GM23338 (cell line): ENCODE measurements at regions not wholly inside any gene's neighbourhood (a gene's known extent, or its start where the extent isn't known, plus 50 kb on each side); places are given as distances from the start of the nearest gene placed in this dataset.

ENCODE experiments used
- ATAC-seq: fragments of 200-7000 bp; cut with Tn5 transposase; 3 replicates; pipeline ENCODE4 v1.9.1; 2020
- DNase-seq: peaks from one replicate; pipeline ENCODE4 v3.0.0-alpha.2; 2015; ENCODE audit warnings: low spot score
- H2AFZ ChIP-seq: fragments of 200-600 bp; sonication (generic); 2 replicates; pipeline ENCODE4 v1.8.0; 2016; ENCODE audit warnings: antibody characterized with exemption, mild to moderate bottlenecking, moderate library complexity
- H3F3A ChIP-seq: fragments of 200-600 bp; sonication (generic); replicated peaks from 2 replicates; pipeline ENCODE4 v1.8.0; 2017; ENCODE audit warnings: antibody characterized with exemption, mixed run types, low read depth
- H3K27ac ChIP-seq: fragments of 200-600 bp; sonication (generic); 2 replicates; pipeline ENCODE4 v1.6.1; 2016; ENCODE audit warnings: low read depth
- H3K27me3 ChIP-seq: fragments of 200-600 bp; sonication (generic); 2 replicates; pipeline ENCODE4 v1.8.0; 2016; ENCODE audit warnings: mild to moderate bottlenecking, mixed run types, moderate library complexity; ENCODE audit not compliant: insufficient read depth
- H3K36me3 ChIP-seq: fragments of 200-600 bp; sonication (generic); 2 replicates; pipeline ENCODE4 v1.8.0; 2016; ENCODE audit warnings: mild to moderate bottlenecking; ENCODE audit not compliant: insufficient read depth
- H3K4me1 ChIP-seq: fragments of 200-600 bp; sonication (generic); 2 replicates; pipeline ENCODE4 v1.8.0; 2016; ENCODE audit warnings: mild to moderate bottlenecking, moderate library complexity; ENCODE audit not compliant: insufficient read depth
- H3K4me2 ChIP-seq: fragments of 200-600 bp; sonication (generic); 2 replicates; pipeline ENCODE4 v1.7.1; 2017; ENCODE audit warnings: mixed run types
- H3K4me3 ChIP-seq: fragments of 200-600 bp; sonication (generic); 2 replicates; pipeline ENCODE4 v1.6.1; 2016; ENCODE audit warnings: mixed run types
- H3K79me2 ChIP-seq: fragments of 200-600 bp; sonication (generic); replicated peaks from 2 replicates; pipeline ENCODE4 v1.8.0; 2017; ENCODE audit warnings: mild to moderate bottlenecking; ENCODE audit not compliant: insufficient read depth
- H3K9me2 ChIP-seq: fragments of 200-600 bp; sonication (generic); 2 replicates; pipeline ENCODE4 v1.8.0; 2017; ENCODE audit not compliant: insufficient read depth
- H4K20me1 ChIP-seq: fragments of 200-600 bp; sonication (generic); replicated peaks from 2 replicates; pipeline ENCODE4 v1.8.0; 2017; ENCODE audit warnings: mild to moderate bottlenecking; ENCODE audit not compliant: insufficient read depth
- H3K27ac Mint-ChIP-seq: 2 replicates; pipeline ENCODE4 v1.8.0; 2020; ENCODE audit warnings: inconsistent platforms, mild to moderate bottlenecking, moderate library complexity, mixed read lengths
- H3K27me3 Mint-ChIP-seq: 3 replicates; pipeline ENCODE4 v1.8.0; 2022; ENCODE audit warnings: low read depth, mild to moderate bottlenecking, moderate library complexity, mixed read lengths, inconsistent platforms; ENCODE audit not compliant: insufficient read depth, poor library complexity
- H3K36me3 Mint-ChIP-seq: 3 replicates; pipeline ENCODE4 v1.8.0; 2021; ENCODE audit warnings: low read depth, mild to moderate bottlenecking, inconsistent platforms, moderate library complexity, mixed read lengths
- H3K4me1 Mint-ChIP-seq: 3 replicates; pipeline ENCODE4 v1.8.0; 2020; ENCODE audit warnings: mild to moderate bottlenecking, inconsistent platforms, mixed read lengths
- H3K4me3 Mint-ChIP-seq: 3 replicates; pipeline ENCODE4 v1.8.0; 2021; ENCODE audit warnings: moderate library complexity, mild to moderate bottlenecking, inconsistent platforms, mixed read lengths
- H3K9me3 Mint-ChIP-seq: 3 replicates; pipeline ENCODE4 v1.8.0; 2020; ENCODE audit warnings: moderate library complexity, mild to moderate bottlenecking, inconsistent platforms, mixed read lengths
- CREB1 ChIP-seq: fragments of 250-450 bp; sonication (Bioruptor Pico); IDR thresholded peaks from 2 replicates; pipeline ENCODE4 v1.5.0; 2020; ENCODE audit warnings: low read depth, mild to moderate bottlenecking, moderate library complexity
- CTCF ChIP-seq, 2 experiments: fragments of 200-600 bp in 1 of 2; sonication (generic) in 1 of 2; conservative IDR thresholded peaks; 2 replicates each; pipeline versions ENCODE4 v1.5.1 to v1.6.1; 2016 to 2017; ENCODE audit warnings: antibody characterized with exemption in 2 of 2, low read depth in 2 of 2, mild to moderate bottlenecking in 2 of 2, moderate library complexity in 1 of 2
- ETS1 ChIP-seq: IDR thresholded peaks from 2 replicates; pipeline ENCODE4 v1.6.1; 2016; ENCODE audit warnings: antibody characterized with exemption
- EZH2phosphoT487 ChIP-seq: fragments of 200-600 bp; sonication (generic); IDR thresholded peaks from one replicate; pipeline ENCODE4 v1.8.1; 2018; ENCODE audit warnings: antibody characterized with exemption; ENCODE audit not compliant: unreplicated experiment
- JUNB ChIP-seq: IDR thresholded peaks from one replicate; pipeline ENCODE4 v1.6.1; 2016; ENCODE audit warnings: antibody characterized with exemption; ENCODE audit not compliant: unreplicated experiment
- POLR2AphosphoS5 ChIP-seq: IDR thresholded peaks from 2 replicates; pipeline ENCODE4 v1.6.1; 2016; ENCODE audit warnings: antibody characterized with exemption, low read depth
- REST ChIP-seq: IDR thresholded peaks from one replicate; pipeline ENCODE4 v1.6.1; 2018; ENCODE audit warnings: antibody characterized with exemption; ENCODE audit not compliant: unreplicated experiment
- STAT1 ChIP-seq: IDR thresholded peaks from one replicate; pipeline ENCODE4 v1.6.1; 2016; ENCODE audit warnings: antibody characterized with exemption; ENCODE audit not compliant: unreplicated experiment
- ZNF114 ChIP-seq: fragments of 250-450 bp; sonication (Bioruptor Pico); IDR thresholded peaks from 2 replicates; pipeline ENCODE4 v1.5.0; 2020; ENCODE audit warnings: mild to moderate bottlenecking, moderate library complexity
- ZNF331 ChIP-seq: fragments of 250-450 bp; sonication (Bioruptor Pico); IDR thresholded peaks from 2 replicates; pipeline ENCODE4 v1.5.0; 2020; ENCODE audit warnings: low read depth, mild to moderate bottlenecking, moderate library complexity
- ZNF462 ChIP-seq: fragments of 250-450 bp; sonication (Bioruptor Pico); IDR thresholded peaks from 2 replicates; pipeline ENCODE4 v1.5.0; 2020; ENCODE audit warnings: mild to moderate bottlenecking, moderate library complexity

- peak; percentile 18; the same call in 2 of the 3 replicates for ATAC-seq
- H3K27ac ChIP-seq = no peak overlapping the region
- peaks cover 16% of the 10 kb centered on the region for H3K4me1 ChIP-seq
- no peak overlapping the region for H3K4me3 ChIP-seq
- H4K20me1 ChIP-seq = no peaks in the 10 kb centered on the region
- Mint-ChIP-seq H3K36me3 (0 out of 3 replicates have a peak, but pooled peaks cover 4% of the 10 kb centered on the region), H3K9me3 (no peaks in the 10 kb centered on the region), H3K27ac (no peak overlapping the region), H3K27me3 (no peaks in the 10 kb centered on the region), H3K4me3 (no peak overlapping the region), H3K4me1 (peaks cover 31% of the 10 kb centered on the region)
- H3F3A ChIP-seq = no peaks in the 10 kb centered on the region
- no peaks in the 10 kb centered on the region for H3K79me2 ChIP-seq
- no peaks in the 10 kb centered on the region for H3K36me3 ChIP-seq
- DNase-seq = no peak
- H3K4me2 ChIP-seq = no peak overlapping the region
- no peak for TF ChIP-seq ZNF462 (CRISPR knock-in tag)
- no peak for TF ChIP-seq JUNB
- TF ChIP-seq ZNF331 (CRISPR knock-in tag) = no peak
- TF ChIP-seq CTCF (conservative IDR thresholded peaks at IDR 0.05; ENCODE audit: low read depth in 2 of 2) = no peak
- TF ChIP-seq STAT1 = no peak
- TF ChIP-seq ZNF114 (CRISPR knock-in tag) = no peak
- TF ChIP-seq ETS1 = no peak
- no peak for TF ChIP-seq CREB1 (CRISPR knock-in tag)
- TF ChIP-seq EZH2phosphoT487 = no peak
- no peak for TF ChIP-seq POLR2AphosphoS5
- TF ChIP-seq REST = no peak
- H2AFZ ChIP-seq = no peak overlapping the region
- H3K27me3 ChIP-seq = no peaks in the 10 kb centered on the region
- H3K9me2 ChIP-seq = no peaks in the 10 kb centered on the region
Observed at GRCh38 chr13:53783471-53783870, 754.9 kb downstream of the OLFM4 start.
